K562 (cell line): ENCODE measurements at regions not wholly inside any gene's neighbourhood (a gene's known extent, or its start where the extent isn't known, plus 50 kb on each side); places are given as distances from the start of the nearest gene placed in this dataset.

ENCODE experiments used
- ATF1 ChIP-seq, 2 experiments: fragments of 450-650 bp in 1 of 2; IDR thresholded peaks; 2 replicates each; pipeline ENCODE4 v1.6.1; 2016; ENCODE audit warnings: missing compliant biosample characterization in 1 of 2, missing genetic modification characterization in 1 of 2
- BRCA1 ChIP-seq, 2 experiments: fragments of 450-650 bp in 1 of 2; sonication (generic) in 1 of 2; formaldehyde crosslinking in 1 of 2; IDR thresholded peaks; 2 replicates each; pipeline versions ENCODE4 v1.5.0 to v1.6.1; 2017 to 2020; ENCODE audit warnings: mild to moderate bottlenecking in 1 of 2, missing genetic modification reagents in 1 of 2
- POU5F1 ChIP-seq: fragments of 150-350 bp; IDR thresholded peaks from 2 replicates; pipeline ENCODE4 v1.6.1; 2014; ENCODE audit warnings: borderline replicate concordance, low read length, low read depth, mild to moderate bottlenecking; ENCODE audit not compliant: partially characterized antibody
- TF ChIP-seq, protein P1 (sequence below), 3 experiments: IDR thresholded peaks in 2 of 3; conservative IDR thresholded peaks in 1 of 3; 2 replicates each; pipeline ENCODE4 v1.5.1; 2011 to 2012; ENCODE audit warnings: low read length in 3 of 3, mild to moderate bottlenecking in 3 of 3, control low read depth in 2 of 3, improper control_type of control experiment in 1 of 3, inconsistent platforms in 1 of 3, low read depth in 1 of 3, mixed read lengths in 1 of 3, moderate library complexity in 1 of 3; ENCODE audit not compliant: insufficient read depth in 2 of 3
- TF ChIP-seq, protein P2 (sequence below), 2 experiments: fragments of 450-650 bp in 1 of 2; sonication (generic) in 1 of 2; formaldehyde crosslinking; conservative IDR thresholded peaks; 2 replicates each; pipeline versions ENCODE4 v1.4.0 to v1.8.1; 2020 to 2022; ENCODE audit warnings: mild to moderate bottlenecking in 1 of 2, missing genetic modification reagents in 1 of 2

DNA sequence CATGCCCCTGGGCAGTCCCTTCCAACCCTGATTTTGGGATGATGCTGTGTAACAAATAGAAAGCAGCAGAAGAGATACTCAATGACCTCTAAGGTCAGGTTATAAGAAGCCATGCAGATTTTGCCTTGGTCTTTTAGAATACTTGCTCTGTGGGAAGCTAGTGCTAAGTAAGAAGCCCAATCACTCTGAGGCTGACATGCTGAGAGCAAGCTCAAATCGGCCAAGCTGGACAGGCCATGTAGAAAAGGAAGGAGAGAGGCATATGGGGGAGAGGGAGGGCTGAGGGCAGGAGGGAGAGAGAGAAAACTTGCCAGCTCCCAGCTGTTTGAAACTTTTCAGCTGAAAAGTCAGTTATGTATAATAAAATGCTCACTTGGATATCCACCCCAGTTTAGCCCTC is 1021.6 kb upstream of the MAP3K7 start:
- TF ChIP-seq POU5F1 = no peak
- no peak for TF ChIP-seq ATF1 (CRISPR knock-in tag; IDR thresholded peaks at IDR 0.05)
- TF ChIP-seq ATF1 (tag; IDR thresholded peaks at IDR 0.05) = no peak
- TF ChIP-seq, protein P1, sequence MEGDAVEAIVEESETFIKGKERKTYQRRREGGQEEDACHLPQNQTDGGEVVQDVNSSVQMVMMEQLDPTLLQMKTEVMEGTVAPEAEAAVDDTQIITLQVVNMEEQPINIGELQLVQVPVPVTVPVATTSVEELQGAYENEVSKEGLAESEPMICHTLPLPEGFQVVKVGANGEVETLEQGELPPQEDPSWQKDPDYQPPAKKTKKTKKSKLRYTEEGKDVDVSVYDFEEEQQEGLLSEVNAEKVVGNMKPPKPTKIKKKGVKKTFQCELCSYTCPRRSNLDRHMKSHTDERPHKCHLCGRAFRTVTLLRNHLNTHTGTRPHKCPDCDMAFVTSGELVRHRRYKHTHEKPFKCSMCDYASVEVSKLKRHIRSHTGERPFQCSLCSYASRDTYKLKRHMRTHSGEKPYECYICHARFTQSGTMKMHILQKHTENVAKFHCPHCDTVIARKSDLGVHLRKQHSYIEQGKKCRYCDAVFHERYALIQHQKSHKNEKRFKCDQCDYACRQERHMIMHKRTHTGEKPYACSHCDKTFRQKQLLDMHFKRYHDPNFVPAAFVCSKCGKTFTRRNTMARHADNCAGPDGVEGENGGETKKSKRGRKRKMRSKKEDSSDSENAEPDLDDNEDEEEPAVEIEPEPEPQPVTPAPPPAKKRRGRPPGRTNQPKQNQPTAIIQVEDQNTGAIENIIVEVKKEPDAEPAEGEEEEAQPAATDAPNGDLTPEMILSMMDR (IDR thresholded peaks at IDR 0.05 in 2 of 3, conservative IDR thresholded peaks at IDR 0.05 in 1 of 3; ENCODE audit: insufficient read depth in 2 of 3, low read depth in 1 of 3, low read length in 3 of 3) = no peak
- TF ChIP-seq, protein P2, sequence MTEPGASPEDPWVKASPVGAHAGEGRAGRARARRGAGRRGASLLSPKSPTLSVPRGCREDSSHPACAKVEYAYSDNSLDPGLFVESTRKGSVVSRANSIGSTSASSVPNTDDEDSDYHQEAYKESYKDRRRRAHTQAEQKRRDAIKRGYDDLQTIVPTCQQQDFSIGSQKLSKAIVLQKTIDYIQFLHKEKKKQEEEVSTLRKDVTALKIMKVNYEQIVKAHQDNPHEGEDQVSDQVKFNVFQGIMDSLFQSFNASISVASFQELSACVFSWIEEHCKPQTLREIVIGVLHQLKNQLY (CRISPR knock-in tag; conservative IDR thresholded peaks at IDR 0.05) = no peak
- TF ChIP-seq BRCA1 (IDR thresholded peaks at IDR 0.05) = no peak
- no peak for TF ChIP-seq BRCA1 (CRISPR knock-in tag; IDR thresholded peaks at IDR 0.05)
